ENCODE measurements at regions not wholly inside any gene's neighbourhood (a gene's known extent, or its start where the extent isn't known, plus 50 kb on each side); places are given as distances from the start of the nearest gene placed in this dataset.

GRCh38 chr6:163756079-163756478 is 341.6 kb downstream of the QKI start:
- 69 to 75% methylated on average over 4 of the region's 4 CpGs for WGBS, 2 donors
- DNase-seq (ENCODE audit: low spot score in 2 of 2), result no peak

GRCh38 chr6:163754866-163755265 is 340.3 kb downstream of the QKI start:
- H3K4me1 ChIP-seq, result peaks cover 0 to 6% (median 0%) of the 10 kb centered on the region in 4 donors
- 66 to 74% methylated on average over 5 of the region's 5 CpGs for WGBS, 2 donors
- no peak overlapping the region for H3K4me3 ChIP-seq
- H3K9me3 ChIP-seq, result peaks cover 0 to 5% (median 0%) of the 10 kb centered on the region in 4 donors
- H3K27me3 ChIP-seq, result no peaks in the 10 kb centered on the region
- H3K27ac ChIP-seq, result no peak overlapping the region
- H3K36me3 ChIP-seq, result no peaks in the 10 kb centered on the region
- DNase-seq (ENCODE audit: low spot score in 2 of 2), result peak in 1 of 2 donors; percentile 22
- no peak for TF ChIP-seq POLR2A (IDR thresholded peaks at IDR 0.05)
- TF ChIP-seq CTCF (IDR thresholded peaks at IDR 0.05), result no peak
- no peak for TF ChIP-seq EP300 (IDR thresholded peaks at IDR 0.05)

More at GRCh38 chr6:163756079-163756478, 341.6 kb downstream of the QKI start:
- peaks cover 0 to 6% (median 0%) of the 10 kb centered on the region in 4 donors for H3K4me1 ChIP-seq
- H3K27ac ChIP-seq, result no peak overlapping the region
- H3K4me3 ChIP-seq, result no peak overlapping the region
- H3K36me3 ChIP-seq, result no peaks in the 10 kb centered on the region
- H3K27me3 ChIP-seq, result no peaks in the 10 kb centered on the region
- TF ChIP-seq EP300 (IDR thresholded peaks at IDR 0.05) (peak in 1 of 2 donors; percentile 63), CTCF (IDR thresholded peaks at IDR 0.05) (no peak)
- peaks cover 0 to 5% (median 0%) of the 10 kb centered on the region in 4 donors for H3K9me3 ChIP-seq

- peaks cover 0 to 6% (median 0%) of the 10 kb centered on the region in 4 donors for H3K4me1 ChIP-seq
- DNase-seq (ENCODE audit: low spot score in 2 of 2), result no peak
- H3K27ac ChIP-seq, result no peak overlapping the region
- H3K4me3 ChIP-seq, result no peak overlapping the region
- 87 to 90% methylated on average over 2 of the region's 2 CpGs for WGBS, 2 donors
- peaks cover 0 to 5% (median 0%) of the 10 kb centered on the region in 4 donors for H3K9me3 ChIP-seq
- no peaks in the 10 kb centered on the region for H3K36me3 ChIP-seq
- no peaks in the 10 kb centered on the region for H3K27me3 ChIP-seq
- no peak for TF ChIP-seq POLR2A (IDR thresholded peaks at IDR 0.05)
- TF ChIP-seq EP300 (IDR thresholded peaks at IDR 0.05), result no peak
- no peak for TF ChIP-seq CTCF (IDR thresholded peaks at IDR 0.05)
These were observed 338.9 kb downstream of the QKI start for GRCh38 chr6:163753430-163753829.

- DNase-seq (ENCODE audit: low spot score in 2 of 2), result no peak
- Histone ChIP-seq H3K27me3 (no peaks in the 10 kb centered on the region), H3K4me1 (peaks cover 0 to 6% (median 0%) of the 10 kb centered on the region in 4 donors), H3K4me3 (no peak overlapping the region), H3K27ac (no peak overlapping the region), H3K9me3 (peaks cover 0 to 5% (median 0%) of the 10 kb centered on the region in 4 donors), H3K36me3 (no peaks in the 10 kb centered on the region)
- 92% methylated on average over 13 of the region's 13 CpGs for WGBS, 2 donors
- TF ChIP-seq POLR2A (IDR thresholded peaks at IDR 0.05), result no peak
These were observed 337.9 kb downstream of the QKI start for GRCh38 chr6:163752446-163752845.

GRCh38 chr6:163751032-163751525 is 336.6 kb downstream of the QKI start:
- no peaks in the 10 kb centered on the region for H3K27me3 ChIP-seq
- DNase-seq (ENCODE audit: low spot score in 2 of 2), result no peak
- WGBS, 2 donors, result 51 to 55% methylated on average over 18 of the region's 18 CpGs
- H3K4me1 ChIP-seq, result peaks cover 0 to 6% (median 1%) of the 10 kb centered on the region in 4 donors
- no peaks in the 10 kb centered on the region for H3K36me3 ChIP-seq
- H3K9me3 ChIP-seq, result peaks cover 0 to 5% (median 0%) of the 10 kb centered on the region in 4 donors
- peak overlapping the region in 2 of 4 donors; percentile 30 to 32 for H3K27ac ChIP-seq
- no peak overlapping the region for H3K4me3 ChIP-seq
- TF ChIP-seq POLR2A (IDR thresholded peaks at IDR 0.05), result no peak
- TF ChIP-seq CTCF (IDR thresholded peaks at IDR 0.05), result no peak
- no peak for TF ChIP-seq EP300 (IDR thresholded peaks at IDR 0.05)

All from tibial nerve (tissue), 4 donors.